RWPE1 (cell line): ENCODE measurements at regions not wholly inside any gene's neighbourhood (a gene's known extent, or its start where the extent isn't known, plus 50 kb on each side); places are given as distances from the start of the nearest gene placed in this dataset.
"Not testable (repeated sequence)": the region's sequence is repeated elsewhere in the genome, so short reads cannot be mapped to it uniquely, and the experiment has no call there.

Experiments
- CTCF ChIA-PET: fragments of 350-600 bp; sonication (Branson Sonifier 250); formaldehyde crosslinking; extraction: SDS; loops from one replicate; lab custom pipeline; 2021; lab: Yijun Ruan, JAX
- POLR2A ChIA-PET: fragments of 400-600 bp; formaldehyde crosslinking; extraction: SDS; loops from one replicate; lab custom pipeline; 2020; ENCODE audit warnings: antibody characterized with exemption; ENCODE audit not compliant: low non-redundant PET; lab: Yijun Ruan, JAX
- DNase-seq: peaks from one replicate; pipeline ENCODE4 v3.0.0; 2012; ENCODE audit warnings: low spot score
- H3K27ac ChIP-seq: fragments of 450-650 bp; 2 replicates; pipeline ENCODE4 v1.5.1; 2017
- TF ChIP-seq, protein P1 (sequence below): fragments of 450-650 bp; conservative IDR thresholded peaks from 2 replicates; pipeline ENCODE4 v1.5.1; 2017; ENCODE audit warnings: low read depth, mild to moderate bottlenecking

- POLR2A ChIA-PET = no interaction called here
- TF ChIP-seq, protein P1, sequence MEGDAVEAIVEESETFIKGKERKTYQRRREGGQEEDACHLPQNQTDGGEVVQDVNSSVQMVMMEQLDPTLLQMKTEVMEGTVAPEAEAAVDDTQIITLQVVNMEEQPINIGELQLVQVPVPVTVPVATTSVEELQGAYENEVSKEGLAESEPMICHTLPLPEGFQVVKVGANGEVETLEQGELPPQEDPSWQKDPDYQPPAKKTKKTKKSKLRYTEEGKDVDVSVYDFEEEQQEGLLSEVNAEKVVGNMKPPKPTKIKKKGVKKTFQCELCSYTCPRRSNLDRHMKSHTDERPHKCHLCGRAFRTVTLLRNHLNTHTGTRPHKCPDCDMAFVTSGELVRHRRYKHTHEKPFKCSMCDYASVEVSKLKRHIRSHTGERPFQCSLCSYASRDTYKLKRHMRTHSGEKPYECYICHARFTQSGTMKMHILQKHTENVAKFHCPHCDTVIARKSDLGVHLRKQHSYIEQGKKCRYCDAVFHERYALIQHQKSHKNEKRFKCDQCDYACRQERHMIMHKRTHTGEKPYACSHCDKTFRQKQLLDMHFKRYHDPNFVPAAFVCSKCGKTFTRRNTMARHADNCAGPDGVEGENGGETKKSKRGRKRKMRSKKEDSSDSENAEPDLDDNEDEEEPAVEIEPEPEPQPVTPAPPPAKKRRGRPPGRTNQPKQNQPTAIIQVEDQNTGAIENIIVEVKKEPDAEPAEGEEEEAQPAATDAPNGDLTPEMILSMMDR = no peak
- DNase-seq = no peak
- CTCF ChIA-PET = no interaction called here
- H3K27ac ChIP-seq = no peak overlapping the region
Measured at GRCh38 chr18:78825168-78825567, 154.4 kb upstream of the SALL3 start.

DNA sequence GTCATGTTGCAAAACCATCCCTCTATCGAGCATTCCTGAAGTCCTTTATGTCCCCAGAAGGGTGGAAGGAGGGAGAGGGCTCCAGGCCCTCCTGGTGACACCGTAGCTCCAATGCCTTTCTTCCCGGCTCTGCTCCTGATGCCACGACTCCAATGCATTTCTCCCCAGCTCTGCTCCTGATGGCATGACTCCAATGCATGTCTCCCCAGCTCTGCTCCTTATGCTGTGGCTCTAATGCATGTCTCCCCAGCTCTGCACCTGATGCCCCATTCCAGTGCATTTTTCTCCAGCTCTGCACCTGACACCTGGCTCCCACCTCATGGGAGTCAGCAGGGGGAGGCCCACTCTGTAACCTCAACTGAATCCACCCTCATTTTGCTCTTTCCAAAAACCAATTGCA lies 153.0 kb upstream of the SALL3 start:
- CTCF ChIA-PET = no interaction called here
- POLR2A ChIA-PET = no interaction called here
- no peak for DNase-seq
- TF ChIP-seq, protein P1 = no peak
- H3K27ac ChIP-seq = no peak overlapping the region

DNA sequence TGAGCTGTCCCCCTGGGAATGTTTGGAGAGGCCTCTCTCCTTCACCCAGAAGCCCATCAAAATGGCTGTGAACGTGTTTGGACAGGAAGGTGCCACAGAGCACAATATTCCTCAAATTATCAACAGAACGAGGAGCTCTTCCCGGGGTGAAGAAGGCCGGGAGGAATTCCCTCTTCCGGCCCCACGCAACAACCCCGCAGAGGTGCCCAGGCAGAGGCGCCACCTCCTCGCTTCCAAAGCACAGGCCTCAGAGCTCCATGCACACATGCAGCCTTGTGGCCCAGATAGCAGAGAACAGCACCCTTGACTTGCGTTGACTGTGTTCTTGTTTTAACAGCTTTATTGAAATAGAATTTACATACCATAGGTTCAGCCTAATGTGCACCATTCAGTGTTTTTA lies 152.5 kb upstream of the SALL3 start:
- no peak overlapping the region for H3K27ac ChIP-seq
- ChIA-PET CTCF (no interaction called here), POLR2A (no interaction called here)
- DNase-seq = no peak
- TF ChIP-seq, protein P1 = no peak

GRCh38 chr18:78828131-78828530 lies 151.5 kb upstream of the SALL3 start:
- no peak for DNase-seq
- TF ChIP-seq, protein P1 = no peak
- CTCF ChIA-PET = no interaction called here
- no peak overlapping the region for H3K27ac ChIP-seq
- POLR2A ChIA-PET = no interaction called here

DNA sequence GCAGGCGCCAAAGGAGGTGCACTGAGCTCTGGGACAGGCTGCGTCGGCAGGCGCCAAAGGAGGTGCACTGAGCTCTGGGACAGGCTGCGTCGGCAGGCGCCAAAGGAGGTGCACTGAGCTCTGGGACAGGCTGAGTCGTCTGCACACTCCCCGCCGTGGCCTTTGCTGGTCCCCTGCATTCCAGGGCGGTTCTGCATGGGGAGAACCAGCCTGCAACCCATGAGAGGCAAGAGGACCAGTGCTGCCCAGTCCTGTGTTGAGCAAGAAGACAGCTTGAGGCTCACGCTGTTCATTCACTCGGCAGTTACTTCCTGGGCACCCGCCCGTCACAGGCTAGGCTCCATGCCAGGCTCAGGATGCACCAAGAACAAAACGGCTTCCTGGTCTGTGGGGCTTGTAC lies 150.6 kb upstream of the SALL3 start:
- CTCF ChIA-PET, H3K27ac ChIP-seq: not testable (repeated sequence)

GRCh38 chr18:78830161-78830560 lies 149.5 kb upstream of the SALL3 start:
- DNase-seq = no peak
- ChIA-PET POLR2A (no interaction called here), CTCF (no interaction called here)
- TF ChIP-seq, protein P1 = no peak
- no peak overlapping the region for H3K27ac ChIP-seq

More for the DNA sequence above, 150.6 kb upstream of the SALL3 start:
- POLR2A ChIA-PET, DNase-seq: not testable (repeated sequence)

GRCh38 chr18:78830826-78831225 lies 148.8 kb upstream of the SALL3 start:
- DNase-seq = no peak
- no peak overlapping the region for H3K27ac ChIP-seq
- POLR2A ChIA-PET = no interaction called here
- CTCF ChIA-PET = no interaction called here
- TF ChIP-seq, protein P1 = no peak
